RWPE1 (cell line): ENCODE measurements at regions not wholly inside any gene's neighbourhood (a gene's known extent, or its start where the extent isn't known, plus 50 kb on each side); places are given as distances from the start of the nearest gene placed in this dataset.

Source experiments
- CTCF ChIA-PET: fragments of 350-600 bp; sonication (Branson Sonifier 250); formaldehyde crosslinking; extraction: SDS; loops from one replicate; lab custom pipeline; 2021; lab: Yijun Ruan, JAX
- POLR2A ChIA-PET: fragments of 400-600 bp; formaldehyde crosslinking; extraction: SDS; loops from one replicate; lab custom pipeline; 2020; ENCODE audit warnings: antibody characterized with exemption; ENCODE audit not compliant: low non-redundant PET; lab: Yijun Ruan, JAX
- DNase-seq: peaks from one replicate; pipeline ENCODE4 v3.0.0; 2012; ENCODE audit warnings: low spot score
- H3K27ac ChIP-seq: fragments of 450-650 bp; 2 replicates; pipeline ENCODE4 v1.5.1; 2017
- TF ChIP-seq, protein P1 (sequence below): fragments of 450-650 bp; conservative IDR thresholded peaks from 2 replicates; pipeline ENCODE4 v1.5.1; 2017; ENCODE audit warnings: low read depth, mild to moderate bottlenecking

DNA sequence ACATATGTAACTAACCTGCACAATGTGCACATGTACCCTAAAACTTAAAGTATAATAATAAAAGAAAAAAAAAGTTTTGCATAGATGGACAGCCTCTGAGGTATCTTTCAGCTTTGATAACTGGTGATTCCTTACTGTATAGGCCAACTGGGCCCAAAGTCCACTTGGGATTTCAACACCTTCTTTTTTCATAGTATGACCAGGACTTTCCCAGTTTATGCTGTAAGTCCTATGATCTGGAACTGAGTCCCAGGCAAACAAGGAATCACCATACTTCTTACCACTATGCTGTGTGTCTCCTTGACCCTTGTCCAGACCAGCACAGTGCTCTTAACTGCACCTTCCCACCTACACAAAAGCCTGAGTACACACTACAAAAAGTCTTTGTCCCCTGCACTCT lies 205.1 kb upstream of the RBBP8 start:
- H3K27ac ChIP-seq, result no peak overlapping the region
- ChIA-PET CTCF (no interaction called here), POLR2A (no interaction called here)
- TF ChIP-seq, protein P1, sequence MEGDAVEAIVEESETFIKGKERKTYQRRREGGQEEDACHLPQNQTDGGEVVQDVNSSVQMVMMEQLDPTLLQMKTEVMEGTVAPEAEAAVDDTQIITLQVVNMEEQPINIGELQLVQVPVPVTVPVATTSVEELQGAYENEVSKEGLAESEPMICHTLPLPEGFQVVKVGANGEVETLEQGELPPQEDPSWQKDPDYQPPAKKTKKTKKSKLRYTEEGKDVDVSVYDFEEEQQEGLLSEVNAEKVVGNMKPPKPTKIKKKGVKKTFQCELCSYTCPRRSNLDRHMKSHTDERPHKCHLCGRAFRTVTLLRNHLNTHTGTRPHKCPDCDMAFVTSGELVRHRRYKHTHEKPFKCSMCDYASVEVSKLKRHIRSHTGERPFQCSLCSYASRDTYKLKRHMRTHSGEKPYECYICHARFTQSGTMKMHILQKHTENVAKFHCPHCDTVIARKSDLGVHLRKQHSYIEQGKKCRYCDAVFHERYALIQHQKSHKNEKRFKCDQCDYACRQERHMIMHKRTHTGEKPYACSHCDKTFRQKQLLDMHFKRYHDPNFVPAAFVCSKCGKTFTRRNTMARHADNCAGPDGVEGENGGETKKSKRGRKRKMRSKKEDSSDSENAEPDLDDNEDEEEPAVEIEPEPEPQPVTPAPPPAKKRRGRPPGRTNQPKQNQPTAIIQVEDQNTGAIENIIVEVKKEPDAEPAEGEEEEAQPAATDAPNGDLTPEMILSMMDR, result no peak
- DNase-seq, result no peak

DNA sequence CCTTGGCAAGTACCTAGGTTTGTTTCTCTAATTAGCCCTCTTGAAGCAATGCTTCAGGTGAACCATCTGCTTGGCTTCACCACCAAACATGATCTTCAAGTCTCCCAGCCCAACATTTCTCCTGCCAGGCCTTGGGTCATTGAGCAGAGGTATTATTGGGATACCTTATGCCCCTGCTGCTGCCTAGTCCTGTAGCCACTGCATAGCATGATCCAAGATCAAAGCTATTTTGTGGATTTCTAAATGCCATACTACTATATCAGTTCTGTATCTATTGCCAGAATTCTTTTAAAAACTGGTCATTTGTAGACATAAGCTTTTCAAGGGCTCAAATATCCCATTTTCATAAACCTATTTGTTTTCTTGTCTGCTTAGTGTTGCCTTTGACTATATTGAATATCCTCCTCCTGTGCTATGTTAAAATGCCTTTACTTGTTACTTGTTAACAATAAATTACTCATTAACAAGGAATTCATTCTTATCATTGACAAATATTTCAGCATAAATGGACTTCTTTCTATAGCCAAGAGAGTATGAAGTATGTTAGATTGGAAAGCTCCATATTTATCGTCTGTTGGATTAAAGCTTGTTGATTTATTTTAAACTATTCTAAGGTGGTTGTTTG lies 204.5 kb upstream of the RBBP8 start:
- CTCF ChIA-PET, result no interaction called here
- no peak for DNase-seq
- TF ChIP-seq, protein P1, result no peak
- H3K27ac ChIP-seq, result no peak overlapping the region
- POLR2A ChIA-PET, result no interaction called here

DNA sequence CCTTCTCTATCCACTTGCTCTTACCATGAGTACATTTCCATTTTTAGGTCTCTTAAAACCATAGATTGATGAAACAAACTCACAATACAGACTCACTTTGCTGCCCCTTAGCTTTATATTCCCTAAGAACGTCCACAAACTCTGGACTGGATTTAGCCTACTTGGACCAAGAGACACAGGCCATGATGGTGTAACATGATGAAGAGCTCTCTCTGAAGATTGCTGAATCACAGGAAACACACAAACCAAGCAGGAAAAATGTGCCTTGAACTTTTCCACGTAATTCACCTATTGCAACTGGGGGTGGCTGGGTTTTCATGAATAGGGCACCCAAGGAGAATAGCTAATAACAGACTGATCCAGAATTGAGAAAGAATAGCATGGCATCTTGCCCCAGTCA lies 201.7 kb upstream of the RBBP8 start:
- DNase-seq, result no peak
- no peak overlapping the region for H3K27ac ChIP-seq
- TF ChIP-seq, protein P1, result no peak
- POLR2A ChIA-PET, result no interaction called here
- CTCF ChIA-PET, result no interaction called here

DNA sequence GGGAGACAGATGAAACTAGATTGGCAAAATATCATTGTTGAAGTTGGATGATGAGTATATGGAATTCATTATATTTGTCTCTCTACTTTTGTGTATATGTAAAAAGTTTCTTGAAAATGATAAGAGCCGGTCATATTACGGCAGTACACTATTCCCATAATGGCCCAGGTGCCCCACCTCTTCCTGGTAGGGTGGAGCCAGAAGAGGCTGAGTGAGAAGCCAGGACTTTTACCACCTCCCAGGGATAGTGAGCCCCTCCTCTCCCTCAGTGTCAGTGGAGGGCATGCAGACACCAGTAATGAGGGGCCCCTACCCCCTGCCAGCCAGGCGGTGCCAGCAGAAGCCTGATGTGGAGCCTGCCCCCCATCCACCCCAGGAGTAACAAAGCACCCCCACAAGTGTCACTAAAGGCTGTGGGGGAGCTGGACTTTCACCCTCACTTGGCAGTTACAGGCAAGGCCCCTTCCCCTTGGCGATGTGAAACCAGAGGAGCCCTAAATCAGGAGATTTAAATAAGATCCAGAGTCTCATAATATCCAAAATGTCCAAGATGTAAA lies 198.9 kb upstream of the RBBP8 start:
- ChIA-PET CTCF (no interaction called here), POLR2A (no interaction called here)
- no peak for DNase-seq
- H3K27ac ChIP-seq, result no peak overlapping the region
- TF ChIP-seq, protein P1, result no peak

DNA sequence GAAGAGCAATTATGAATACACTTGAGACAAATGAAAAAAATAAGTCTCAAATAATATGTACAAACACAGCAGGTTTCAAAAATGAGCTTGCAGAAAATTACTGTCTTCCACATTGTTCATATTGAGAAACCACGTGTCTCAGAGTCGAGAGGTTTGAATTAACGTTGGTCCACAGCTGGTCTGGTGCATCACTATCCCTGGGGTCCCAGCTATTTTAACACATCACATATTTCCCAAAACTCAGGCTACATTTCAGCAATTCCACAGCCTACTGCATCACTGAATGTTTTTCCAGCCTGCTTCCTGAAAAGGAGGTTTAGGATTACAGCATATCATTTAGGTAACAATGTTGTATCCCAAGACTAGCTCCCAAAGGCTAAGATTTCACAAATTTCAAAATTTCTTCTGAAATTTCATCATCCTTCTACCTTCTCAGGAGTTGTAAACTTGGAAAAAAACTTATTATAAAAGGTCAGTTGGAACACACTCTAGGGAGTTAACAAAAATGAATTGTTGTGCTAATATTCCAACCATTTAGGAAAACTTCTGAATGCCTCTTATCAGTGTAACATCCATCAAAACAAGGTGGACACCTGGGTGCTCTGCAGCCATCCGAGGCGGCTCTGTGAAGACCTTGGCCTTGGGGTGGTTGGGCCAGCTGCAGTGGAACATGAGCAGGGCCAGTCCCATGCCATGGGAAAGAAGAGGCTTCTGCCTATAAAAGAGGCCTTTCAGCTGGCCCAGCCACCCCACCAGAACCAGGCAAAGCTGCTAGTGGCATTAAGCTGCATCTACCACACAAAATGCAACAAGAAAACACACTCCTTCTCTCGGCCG lies 198.1 kb upstream of the RBBP8 start:
- no peak for DNase-seq
- CTCF ChIA-PET, result no interaction called here
- POLR2A ChIA-PET, result no interaction called here
- H3K27ac ChIP-seq, result no peak overlapping the region
- TF ChIP-seq, protein P1, result no peak

DNA sequence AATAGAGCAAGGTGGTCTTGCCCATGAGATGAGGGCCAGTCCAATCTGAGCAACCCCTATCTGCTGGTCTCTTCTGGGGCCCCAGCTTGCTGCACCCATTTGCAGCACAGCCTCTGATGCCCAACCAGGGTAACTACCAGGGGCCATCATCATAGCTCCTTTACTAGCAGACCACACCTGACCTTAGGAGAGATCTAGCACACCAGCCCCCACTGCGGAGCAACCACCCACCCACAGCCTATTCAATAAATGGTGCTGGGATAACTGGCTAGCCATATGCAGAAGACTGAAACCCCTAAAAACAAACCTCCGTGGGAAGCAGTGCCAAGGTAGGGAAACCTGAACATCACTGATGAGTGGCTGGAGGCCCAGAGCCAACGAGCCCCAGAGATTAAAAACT lies 196.1 kb upstream of the RBBP8 start:
- no peak overlapping the region for H3K27ac ChIP-seq
- no peak for DNase-seq
- ChIA-PET POLR2A (no interaction called here), CTCF (no interaction called here)
- TF ChIP-seq, protein P1, result no peak
